ENCODE measurements at regions not wholly inside any gene's neighbourhood (a gene's known extent, or its start where the extent isn't known, plus 50 kb on each side); places are given as distances from the start of the nearest gene placed in this dataset.

- Histone ChIP-seq H3K4me3 (ENCODE audit: low read length) (no peak overlapping the region), H3K27me3 (ENCODE audit: control insufficient read depth, insufficient read depth, low read length) (no peaks in the 10 kb centered on the region), H3K27ac (ENCODE audit: low read length) (no peak overlapping the region), H3K9me3 (ENCODE audit: control insufficient read depth, low read depth, low read length) (no peaks in the 10 kb centered on the region), H3K36me3 (ENCODE audit: control insufficient read depth, insufficient read depth, low read length) (no peaks in the 10 kb centered on the region), H3K4me1 (ENCODE audit: control insufficient read depth, insufficient read depth, low read length) (peaks cover 7% of the 10 kb centered on the region)
- peak; percentile 54 to 84 for DNase-seq
- no CpG with 5 or more reads among the region's 2 CpGs for WGBS (ENCODE audit: insufficient coverage, low lambda C conversion rate)
Observed at GRCh38 chr5:40037713-40038112, 612.9 kb upstream of the DAB2 start.

DNA sequence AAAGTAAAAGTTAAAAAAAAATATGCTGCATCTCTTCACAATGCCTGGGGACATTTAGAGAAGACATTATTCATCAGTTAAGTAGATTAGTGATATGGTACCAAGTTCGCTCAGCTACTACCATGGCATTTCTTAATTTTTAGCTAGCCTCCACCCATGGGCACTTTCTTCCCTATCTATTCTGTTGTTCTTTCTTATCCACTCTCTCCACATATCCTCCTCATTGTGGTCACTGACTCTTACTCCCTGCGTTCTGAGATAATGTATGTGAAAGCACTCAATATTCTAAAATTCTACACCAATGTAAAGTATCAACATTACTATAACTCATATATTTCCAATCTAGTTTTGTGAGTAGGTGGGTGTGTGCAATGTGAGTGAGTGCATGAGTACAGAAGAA, 609.7 kb upstream of the DAB2 start:
- peaks cover 7% of the 10 kb centered on the region for H3K4me1 ChIP-seq (ENCODE audit: control insufficient read depth, insufficient read depth, low read length)
- no peak for DNase-seq
- H3K27ac ChIP-seq (ENCODE audit: low read length) = no peak overlapping the region
- no peaks in the 10 kb centered on the region for H3K9me3 ChIP-seq (ENCODE audit: control insufficient read depth, low read depth, low read length)
- no peaks in the 10 kb centered on the region for H3K27me3 ChIP-seq (ENCODE audit: control insufficient read depth, insufficient read depth, low read length)
- WGBS (ENCODE audit: insufficient coverage, low lambda C conversion rate) = 100% methylated on average over 1 of the region's 2 CpGs
- H3K36me3 ChIP-seq (ENCODE audit: control insufficient read depth, insufficient read depth, low read length) = no peaks in the 10 kb centered on the region
- H3K4me3 ChIP-seq (ENCODE audit: low read length) = no peak overlapping the region

DNA sequence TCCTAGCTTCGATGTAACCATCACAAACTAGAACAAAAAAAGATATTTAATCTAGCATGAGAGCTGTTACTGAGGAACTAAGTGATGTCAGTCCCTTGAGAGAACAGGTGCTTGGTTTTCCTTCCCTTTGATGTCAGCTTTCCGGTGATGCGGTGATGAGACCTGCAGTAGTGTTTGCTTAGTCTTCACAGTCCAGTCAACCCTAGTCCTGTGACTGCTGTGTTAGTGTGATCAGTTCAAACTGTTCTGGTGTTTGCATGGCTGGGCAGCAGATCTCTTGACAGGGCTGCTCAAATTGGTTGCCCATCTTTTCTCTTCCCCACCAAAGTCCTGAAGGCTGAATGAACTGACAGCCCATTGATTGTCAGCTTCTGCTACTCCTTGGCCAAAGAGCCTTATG, 608.6 kb upstream of the DAB2 start:
- H3K9me3 ChIP-seq (ENCODE audit: control insufficient read depth, low read depth, low read length) = no peaks in the 10 kb centered on the region
- peaks cover 6% of the 10 kb centered on the region for H3K4me1 ChIP-seq (ENCODE audit: control insufficient read depth, insufficient read depth, low read length)
- H3K4me3 ChIP-seq (ENCODE audit: low read length) = no peak overlapping the region
- no peak overlapping the region for H3K27ac ChIP-seq (ENCODE audit: low read length)
- H3K27me3 ChIP-seq (ENCODE audit: control insufficient read depth, insufficient read depth, low read length) = no peaks in the 10 kb centered on the region
- WGBS (ENCODE audit: insufficient coverage, low lambda C conversion rate) = no CpG with 5 or more reads among the region's 3 CpGs
- DNase-seq = no peak
- no peaks in the 10 kb centered on the region for H3K36me3 ChIP-seq (ENCODE audit: control insufficient read depth, insufficient read depth, low read length)

DNA sequence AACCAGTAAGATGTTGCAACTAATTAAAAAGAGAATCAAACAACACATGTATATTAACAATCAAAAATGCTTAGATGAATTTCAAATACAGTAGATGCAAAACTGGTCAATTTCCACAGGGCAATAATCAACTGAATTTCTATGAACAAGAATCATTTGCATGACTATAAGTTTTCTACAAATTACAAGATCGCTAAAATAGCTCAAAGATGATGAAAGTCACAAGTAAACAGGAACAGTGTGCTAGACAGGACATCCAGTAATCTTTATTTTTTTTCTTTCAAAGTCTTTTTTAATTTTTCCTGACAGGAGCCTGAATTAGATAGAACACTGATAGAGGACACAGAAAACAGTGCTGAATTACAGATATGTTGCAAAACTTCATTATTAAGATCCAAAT, 608.2 kb upstream of the DAB2 start:
- H3K4me3 ChIP-seq (ENCODE audit: low read length) = no peak overlapping the region
- H3K4me1 ChIP-seq (ENCODE audit: control insufficient read depth, insufficient read depth, low read length) = peaks cover 2% of the 10 kb centered on the region
- H3K27me3 ChIP-seq (ENCODE audit: control insufficient read depth, insufficient read depth, low read length) = no peaks in the 10 kb centered on the region
- H3K27ac ChIP-seq (ENCODE audit: low read length) = no peak overlapping the region
- no peaks in the 10 kb centered on the region for H3K36me3 ChIP-seq (ENCODE audit: control insufficient read depth, insufficient read depth, low read length)
- 100% methylated on average over 1 of the region's 1 CpG for WGBS (ENCODE audit: insufficient coverage, low lambda C conversion rate)
- DNase-seq = no peak
- no peaks in the 10 kb centered on the region for H3K9me3 ChIP-seq (ENCODE audit: control insufficient read depth, low read depth, low read length)

DNA sequence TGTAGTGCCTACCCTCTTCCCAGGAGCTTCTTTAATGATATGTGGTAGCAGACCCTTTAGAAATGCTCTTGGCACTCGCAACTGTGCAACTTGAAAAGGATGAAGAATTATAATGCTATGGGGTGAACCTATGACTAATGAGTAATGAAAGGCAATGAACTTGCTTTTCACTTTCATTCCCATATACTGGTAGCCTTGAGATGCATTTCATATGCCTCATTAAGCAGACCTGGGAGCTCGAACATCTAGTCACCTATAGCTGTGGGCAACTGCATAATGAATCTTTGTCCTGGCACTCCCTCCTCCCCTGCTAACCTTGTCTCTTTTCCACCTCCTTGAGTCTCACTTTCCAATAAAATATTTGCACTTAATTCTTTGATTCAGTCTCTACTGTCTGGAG, 605.9 kb upstream of the DAB2 start:
- H3K27me3 ChIP-seq (ENCODE audit: control insufficient read depth, insufficient read depth, low read length) = no peaks in the 10 kb centered on the region
- DNase-seq = no peak
- no peaks in the 10 kb centered on the region for H3K4me1 ChIP-seq (ENCODE audit: control insufficient read depth, insufficient read depth, low read length)
- H3K36me3 ChIP-seq (ENCODE audit: control insufficient read depth, insufficient read depth, low read length) = no peaks in the 10 kb centered on the region
- no peak overlapping the region for H3K27ac ChIP-seq (ENCODE audit: low read length)
- WGBS (ENCODE audit: insufficient coverage, low lambda C conversion rate) = no CpG with 5 or more reads among the region's 2 CpGs
- H3K4me3 ChIP-seq (ENCODE audit: low read length) = no peak overlapping the region
- no peaks in the 10 kb centered on the region for H3K9me3 ChIP-seq (ENCODE audit: control insufficient read depth, low read depth, low read length)

GRCh38 chr5:40029711-40030495, 605.1 kb upstream of the DAB2 start:
- no peaks in the 10 kb centered on the region for H3K4me1 ChIP-seq (ENCODE audit: control insufficient read depth, insufficient read depth, low read length)
- no peaks in the 10 kb centered on the region for H3K27me3 ChIP-seq (ENCODE audit: control insufficient read depth, insufficient read depth, low read length)
- H3K9me3 ChIP-seq (ENCODE audit: control insufficient read depth, low read depth, low read length) = no peaks in the 10 kb centered on the region
- 54% methylated on average over 2 of the region's 5 CpGs for WGBS (ENCODE audit: insufficient coverage, low lambda C conversion rate)
- no peak overlapping the region for H3K27ac ChIP-seq (ENCODE audit: low read length)
- H3K36me3 ChIP-seq (ENCODE audit: control insufficient read depth, insufficient read depth, low read length) = no peaks in the 10 kb centered on the region
- DNase-seq = no peak
- no peak overlapping the region for H3K4me3 ChIP-seq (ENCODE audit: low read length)

GRCh38 chr5:40027400-40027799, 602.6 kb upstream of the DAB2 start:
- DNase-seq = no peak
- no peaks in the 10 kb centered on the region for H3K4me1 ChIP-seq (ENCODE audit: control insufficient read depth, insufficient read depth, low read length)
- no peak overlapping the region for H3K4me3 ChIP-seq (ENCODE audit: low read length)
- H3K27ac ChIP-seq (ENCODE audit: low read length) = no peak overlapping the region
- no peaks in the 10 kb centered on the region for H3K36me3 ChIP-seq (ENCODE audit: control insufficient read depth, insufficient read depth, low read length)
- no peaks in the 10 kb centered on the region for H3K27me3 ChIP-seq (ENCODE audit: control insufficient read depth, insufficient read depth, low read length)
- WGBS (ENCODE audit: insufficient coverage, low lambda C conversion rate) = 94% methylated on average over 3 of the region's 4 CpGs
- no peaks in the 10 kb centered on the region for H3K9me3 ChIP-seq (ENCODE audit: control insufficient read depth, low read depth, low read length)

DNA sequence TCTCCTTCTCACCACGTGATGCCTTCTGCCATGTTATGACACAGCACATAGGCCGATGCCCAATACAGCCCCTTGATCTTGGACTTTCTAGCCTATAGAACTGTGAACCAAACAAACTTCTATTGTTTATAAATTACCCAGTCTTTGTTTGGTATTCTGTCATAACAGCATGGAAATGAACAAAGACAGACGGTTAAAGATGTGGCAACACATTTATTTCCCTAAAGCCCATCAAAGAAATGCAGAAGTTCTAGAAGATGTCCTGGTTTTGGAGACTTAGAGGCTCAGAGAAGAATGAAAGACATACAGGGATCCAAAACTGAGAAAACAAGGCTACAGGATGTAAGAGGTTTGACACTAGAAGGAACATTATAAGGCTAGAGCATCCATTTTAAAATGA, 600.8 kb upstream of the DAB2 start:
- no peak overlapping the region for H3K4me3 ChIP-seq (ENCODE audit: low read length)
- H3K4me1 ChIP-seq (ENCODE audit: control insufficient read depth, insufficient read depth, low read length) = no peaks in the 10 kb centered on the region
- DNase-seq = no peak
- WGBS (ENCODE audit: insufficient coverage, low lambda C conversion rate) = 100% methylated on average over 1 of the region's 3 CpGs
- H3K27me3 ChIP-seq (ENCODE audit: control insufficient read depth, insufficient read depth, low read length) = no peaks in the 10 kb centered on the region
- no peak overlapping the region for H3K27ac ChIP-seq (ENCODE audit: low read length)
- H3K9me3 ChIP-seq (ENCODE audit: control insufficient read depth, low read depth, low read length) = no peaks in the 10 kb centered on the region
- H3K36me3 ChIP-seq (ENCODE audit: control insufficient read depth, insufficient read depth, low read length) = no peaks in the 10 kb centered on the region

DNA sequence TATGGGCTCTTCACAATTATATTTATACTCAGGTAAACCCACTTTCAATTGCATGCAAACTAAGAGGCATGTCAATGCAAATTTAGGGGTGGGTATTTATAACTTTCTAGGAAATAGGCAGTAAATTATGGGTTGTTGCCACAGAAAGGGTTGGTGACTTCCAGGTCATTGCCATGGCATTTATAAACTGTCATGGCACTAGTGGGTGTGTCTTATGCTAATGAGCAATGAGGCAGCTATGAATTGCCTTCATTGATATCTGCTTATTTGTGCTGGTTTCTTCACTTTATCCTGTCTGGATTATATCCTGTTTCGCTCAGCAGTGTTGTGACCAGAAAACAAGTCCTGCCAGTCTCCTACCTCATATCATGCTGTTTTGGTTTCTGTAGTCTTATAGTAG, 597.3 kb upstream of the DAB2 start:
- H3K36me3 ChIP-seq (ENCODE audit: control insufficient read depth, insufficient read depth, low read length) = no peaks in the 10 kb centered on the region
- no peaks in the 10 kb centered on the region for H3K9me3 ChIP-seq (ENCODE audit: control insufficient read depth, low read depth, low read length)
- no peak overlapping the region for H3K27ac ChIP-seq (ENCODE audit: low read length)
- no peak for DNase-seq
- no peaks in the 10 kb centered on the region for H3K4me1 ChIP-seq (ENCODE audit: control insufficient read depth, insufficient read depth, low read length)
- no peaks in the 10 kb centered on the region for H3K27me3 ChIP-seq (ENCODE audit: control insufficient read depth, insufficient read depth, low read length)
- H3K4me3 ChIP-seq (ENCODE audit: low read length) = no peak overlapping the region
- WGBS (ENCODE audit: insufficient coverage, low lambda C conversion rate) = no CpG with 5 or more reads among the region's 1 CpG

DNA sequence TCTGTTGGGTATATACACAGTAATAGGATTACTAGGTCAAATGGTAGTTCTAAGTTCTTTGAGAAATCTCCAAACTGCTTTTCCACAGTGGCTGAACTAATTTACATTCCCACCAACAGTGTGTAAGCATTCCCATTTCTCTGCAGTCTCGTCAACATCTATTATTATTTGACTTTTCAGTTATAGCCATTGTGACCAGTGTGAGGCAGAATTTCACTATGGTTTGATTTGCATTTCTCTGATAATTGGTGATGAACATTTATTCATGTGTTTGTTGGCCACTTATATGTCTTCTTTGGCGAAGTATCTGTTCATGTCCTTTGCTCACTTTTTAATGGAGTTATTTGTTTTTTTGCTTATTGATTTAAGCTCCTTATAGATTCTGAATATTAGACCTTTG, 596.2 kb upstream of the DAB2 start:
- Histone ChIP-seq H3K4me3 (ENCODE audit: low read length) (no peak overlapping the region), H3K9me3 (ENCODE audit: control insufficient read depth, low read depth, low read length) (no peaks in the 10 kb centered on the region), H3K36me3 (ENCODE audit: control insufficient read depth, insufficient read depth, low read length) (no peaks in the 10 kb centered on the region), H3K27me3 (ENCODE audit: control insufficient read depth, insufficient read depth, low read length) (no peaks in the 10 kb centered on the region), H3K27ac (ENCODE audit: low read length) (no peak overlapping the region), H3K4me1 (ENCODE audit: control insufficient read depth, insufficient read depth, low read length) (no peaks in the 10 kb centered on the region)
- WGBS (ENCODE audit: insufficient coverage, low lambda C conversion rate) = 100% methylated on average over 2 of the region's 2 CpGs
- no peak for DNase-seq

DNA sequence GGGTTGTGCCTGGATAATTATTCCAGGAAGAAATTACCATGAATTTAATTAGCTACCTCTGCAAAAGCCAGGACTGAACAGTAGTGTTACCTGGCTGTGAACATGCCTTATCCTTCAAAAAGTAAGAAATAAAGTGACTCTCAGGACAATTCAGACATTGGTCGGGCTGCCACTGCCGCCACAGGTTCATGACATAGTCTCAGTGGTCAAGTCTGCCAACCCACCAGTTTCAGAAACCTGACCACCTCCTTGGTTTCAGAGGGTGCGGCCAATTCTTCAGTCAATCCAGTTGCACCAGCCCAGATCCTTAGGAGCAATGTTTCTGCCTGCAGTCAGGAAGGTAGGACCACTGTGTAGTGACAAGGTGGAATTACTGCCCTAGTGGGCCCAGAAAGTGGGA, 593.1 kb upstream of the DAB2 start:
- H3K4me3 ChIP-seq (ENCODE audit: low read length) = no peak overlapping the region
- H3K27me3 ChIP-seq (ENCODE audit: control insufficient read depth, insufficient read depth, low read length) = no peaks in the 10 kb centered on the region
- no peaks in the 10 kb centered on the region for H3K9me3 ChIP-seq (ENCODE audit: control insufficient read depth, low read depth, low read length)
- no peaks in the 10 kb centered on the region for H3K4me1 ChIP-seq (ENCODE audit: control insufficient read depth, insufficient read depth, low read length)
- no peak overlapping the region for H3K27ac ChIP-seq (ENCODE audit: low read length)
- no peaks in the 10 kb centered on the region for H3K36me3 ChIP-seq (ENCODE audit: control insufficient read depth, insufficient read depth, low read length)
- no CpG with 5 or more reads among the region's 3 CpGs for WGBS (ENCODE audit: insufficient coverage, low lambda C conversion rate)
- DNase-seq = no peak

Data from large intestine (tissue), 3 donors.